ENCODE measurements at regions not wholly inside any gene's neighbourhood (a gene's known extent, or its start where the extent isn't known, plus 50 kb on each side); places are given as distances from the start of the nearest gene placed in this dataset.

- Histone ChIP-seq H3K4me2 (ENCODE audit: low read depth, low read length) (no peak overlapping the region), H2BK20ac (ENCODE audit: low read depth, low read length) (no peak overlapping the region)
- intact Hi-C loops (cut with micrococcal nuclease), result loop anchor here (2.0 kb wide), 1 partner anchor 46 kb away; no protein-coding TSS in a partner anchor
These were observed 59.8 kb upstream of the FAR1 start for GRCh38 chr11:13608656-13609055.

More at GRCh38 chr11:13608656-13609055, 59.8 kb upstream of the FAR1 start:
- Histone ChIP-seq H4K91ac (ENCODE audit: insufficient read depth, low read depth, low read length) (no peak overlapping the region), H3K18ac (ENCODE audit: low read depth, low read length) (no peak overlapping the region), H3K79me1 (ENCODE audit: low read depth in 1 of 2, low read length in 2 of 2) (no peaks in the 10 kb centered on the region), H3K27ac (ENCODE audit: insufficient read depth, low read length) (no peak overlapping the region), H3K27me3 (ENCODE audit: control insufficient read depth, insufficient read depth, low read length) (no peaks in the 10 kb centered on the region), H3K23ac (ENCODE audit: low read depth, low read length) (no peak overlapping the region), H3K9me1 (ENCODE audit: insufficient read depth, low read length) (no peaks in the 10 kb centered on the region), H4K20me1 (ENCODE audit: insufficient read depth, low read length) (no peaks in the 10 kb centered on the region), H3K36me3 (ENCODE audit: control insufficient read depth, insufficient read depth, low read length) (no peaks in the 10 kb centered on the region), H4K5ac (ENCODE audit: low read depth, low read length) (no peak overlapping the region), H3K9ac (ENCODE audit: low read depth, low read length) (no peak overlapping the region), H2AK5ac (ENCODE audit: low read depth, low read length) (no peak overlapping the region), H2BK120ac (ENCODE audit: low read depth, low read length) (no peak overlapping the region), H4K8ac (ENCODE audit: low read depth in 2 of 2, low read length in 2 of 2) (no peak overlapping the region), H2AFZ (replicated peaks; ENCODE audit: low read length, poor library complexity) (no peak overlapping the region), H3K4me1 (ENCODE audit: control insufficient read depth, insufficient read depth, low read length) (no peaks in the 10 kb centered on the region), H2BK15ac (ENCODE audit: low read depth, low read length) (no peak overlapping the region), H3K9me3 (ENCODE audit: control insufficient read depth, insufficient read depth, low read length) (no peaks in the 10 kb centered on the region), H3K14ac (replicated peaks; ENCODE audit: low read depth, low read length) (no peak overlapping the region), H3K4me3 (ENCODE audit: insufficient read depth, low read depth, low read length) (no peak overlapping the region), H3K56ac (ENCODE audit: extremely low read depth, insufficient read depth, low read length) (no peak overlapping the region), H2AK9ac (replicated peaks; ENCODE audit: low read depth, low read length, poor library complexity) (no peak overlapping the region), H3K4ac (ENCODE audit: low read depth, low read length) (no peak overlapping the region), H2BK5ac (ENCODE audit: low read depth, low read length, poor library complexity, severe bottlenecking) (no peak overlapping the region)
- no peak for TF ChIP-seq MAFK (IDR thresholded peaks at IDR 0.05; ENCODE audit: low read depth, low read length)
- TF ChIP-seq USF2 (IDR thresholded peaks at IDR 0.05; ENCODE audit: low read depth, low read length), result no peak
- TF ChIP-seq RFX5 (IDR thresholded peaks at IDR 0.05; ENCODE audit: low read depth, low read length), result no peak
- TF ChIP-seq CTCF (conservative IDR thresholded peaks at IDR 0.05; ENCODE audit: low read depth, low read length), result no peak
- no peak for TF ChIP-seq SMC3 (IDR thresholded peaks at IDR 0.05; ENCODE audit: low read depth, low read length)
- TF ChIP-seq FOS (IDR thresholded peaks at IDR 0.05; ENCODE audit: low read depth, low read length), result no peak
- TF ChIP-seq MAZ (IDR thresholded peaks at IDR 0.05; ENCODE audit: borderline replicate concordance, low read depth, low read length), result no peak
- no peak for TF ChIP-seq RAD21 (IDR thresholded peaks at IDR 0.05; ENCODE audit: low read length)
- no peak for TF ChIP-seq CHD1 (IDR thresholded peaks at IDR 0.05; ENCODE audit: low read depth, low read length)
- TF ChIP-seq RCOR1 (IDR thresholded peaks at IDR 0.05; ENCODE audit: insufficient replicate concordance, low read length), result no peak
- TF ChIP-seq CEBPB (IDR thresholded peaks at IDR 0.05; ENCODE audit: low read depth, low read length), result no peak
- TF ChIP-seq BHLHE40 (IDR thresholded peaks at IDR 0.05; ENCODE audit: low read depth, low read length), result no peak
- no peak for TF ChIP-seq MXI1 (IDR thresholded peaks at IDR 0.05; ENCODE audit: borderline replicate concordance, low read depth, low read length)
- TF ChIP-seq NFE2L2 (IDR thresholded peaks at IDR 0.05; ENCODE audit: low read depth, low read length), result no peak
- no peak for TF ChIP-seq POLR2A (IDR thresholded peaks at IDR 0.05; ENCODE audit: low read depth, low read length)
- no peak for TF ChIP-seq ELK1 (IDR thresholded peaks at IDR 0.05; ENCODE audit: borderline replicate concordance, low read depth, low read length)
- ATAC-seq (ENCODE audit: low read depth) (no peak), DNase-seq (no peak)
- ChIA-PET POLR2A (ENCODE audit: unreplicated experiment) (no interaction called here), CTCF (no interaction called here)
- in situ Hi-C loops (cut with MboI; ENCODE audit: low sequenced_read_pairs) (no loop called here), dilution Hi-C loops (cut with HindIII; ENCODE audit: low sequenced_read_pairs, unreplicated experiment) (no loop called here)
- no CpG with 5 or more reads among the region's 2 CpGs for WGBS, 2 experiments (ENCODE audit: extremely low coverage in 2 of 2, insufficient read length in 1 of 2)
- BruUV-seq (replicated peaks), result no TSS peak

All from IMR-90 (cell line).